Prostate gland (tissue), 2 donors: ENCODE measurements at regions not wholly inside any gene's neighbourhood (a gene's known extent, or its start where the extent isn't known, plus 50 kb on each side); places are given as distances from the start of the nearest gene placed in this dataset.

Experiments used
- POLR2A ChIP-seq: fragments of 450-650 bp; IDR thresholded peaks from one replicate; pipeline ENCODE4 v1.6.1; 2016; ENCODE audit warnings: antibody characterized with exemption, mild to moderate bottlenecking
- POLR2AphosphoS5 ChIP-seq: sonication (generic); formaldehyde crosslinking; IDR thresholded peaks from one replicate; pipeline ENCODE4 v1.6.1; 2017; ENCODE audit warnings: antibody characterized with exemption
- TF ChIP-seq, protein P1 (sequence below), 4 experiments: fragments of 200-600 bp in 2 of 4; fragments of 450-650 bp in 2 of 4; sonication (generic) in 2 of 4; IDR thresholded peaks; 1 replicate in 3 of 4; 2 replicates in 1 of 4; pipeline ENCODE4 v1.5.1; 2016 to 2019; ENCODE audit warnings: antibody characterized with exemption in 4 of 4, mild to moderate bottlenecking in 2 of 4, moderate library complexity in 2 of 4

DNA sequence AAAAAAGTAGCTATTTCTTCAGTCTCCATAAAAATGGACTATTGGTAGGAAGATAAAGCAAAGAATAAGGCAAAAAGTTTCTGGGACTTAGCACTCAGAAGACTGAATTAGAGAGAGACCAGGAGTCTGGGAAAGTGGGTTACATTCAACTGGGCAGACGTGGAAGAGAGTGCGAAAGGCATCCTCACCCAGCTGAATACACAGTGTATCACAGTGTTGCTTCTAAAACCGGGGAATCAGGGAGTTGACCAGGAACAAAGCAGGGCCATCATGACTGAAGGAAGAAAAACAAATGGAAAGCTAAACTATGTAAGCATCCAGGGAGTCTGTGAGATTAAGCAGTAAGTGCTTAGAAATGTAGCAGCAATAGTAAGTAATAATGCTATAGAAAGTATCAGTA is 452.9 kb upstream of the MAN1A1 start:
- TF ChIP-seq, protein P1, sequence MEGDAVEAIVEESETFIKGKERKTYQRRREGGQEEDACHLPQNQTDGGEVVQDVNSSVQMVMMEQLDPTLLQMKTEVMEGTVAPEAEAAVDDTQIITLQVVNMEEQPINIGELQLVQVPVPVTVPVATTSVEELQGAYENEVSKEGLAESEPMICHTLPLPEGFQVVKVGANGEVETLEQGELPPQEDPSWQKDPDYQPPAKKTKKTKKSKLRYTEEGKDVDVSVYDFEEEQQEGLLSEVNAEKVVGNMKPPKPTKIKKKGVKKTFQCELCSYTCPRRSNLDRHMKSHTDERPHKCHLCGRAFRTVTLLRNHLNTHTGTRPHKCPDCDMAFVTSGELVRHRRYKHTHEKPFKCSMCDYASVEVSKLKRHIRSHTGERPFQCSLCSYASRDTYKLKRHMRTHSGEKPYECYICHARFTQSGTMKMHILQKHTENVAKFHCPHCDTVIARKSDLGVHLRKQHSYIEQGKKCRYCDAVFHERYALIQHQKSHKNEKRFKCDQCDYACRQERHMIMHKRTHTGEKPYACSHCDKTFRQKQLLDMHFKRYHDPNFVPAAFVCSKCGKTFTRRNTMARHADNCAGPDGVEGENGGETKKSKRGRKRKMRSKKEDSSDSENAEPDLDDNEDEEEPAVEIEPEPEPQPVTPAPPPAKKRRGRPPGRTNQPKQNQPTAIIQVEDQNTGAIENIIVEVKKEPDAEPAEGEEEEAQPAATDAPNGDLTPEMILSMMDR (IDR thresholded peaks at IDR 0.05): no peak
- TF ChIP-seq POLR2AphosphoS5: no peak
- TF ChIP-seq POLR2A: no peak
